ENCODE measurements at regions not wholly inside any gene's neighbourhood (a gene's known extent, or its start where the extent isn't known, plus 50 kb on each side); places are given as distances from the start of the nearest gene placed in this dataset.
A peak's percentile ranks its signal among the peaks of the same experiment; 100 is the strongest.

- no peak overlapping the region for H3K4me3 ChIP-seq
- peak; percentile 43 for DNase-seq (ENCODE audit: low spot score)
- TF ChIP-seq CTCF (IDR thresholded peaks at IDR 0.05), result no peak
- no peak overlapping the region for H3K27ac ChIP-seq
These were observed 72.4 kb upstream of the UNC5A start for GRCh38 chr5:176737746-176738636.

- Histone ChIP-seq H3K4me3 (no peak overlapping the region), H3K27ac (no peak overlapping the region)
- DNase-seq (ENCODE audit: low spot score), result peak; percentile 55
- TF ChIP-seq CTCF (IDR thresholded peaks at IDR 0.05), result no peak
These were observed 71.6 kb upstream of the UNC5A start for GRCh38 chr5:176738637-176739250.

DNA sequence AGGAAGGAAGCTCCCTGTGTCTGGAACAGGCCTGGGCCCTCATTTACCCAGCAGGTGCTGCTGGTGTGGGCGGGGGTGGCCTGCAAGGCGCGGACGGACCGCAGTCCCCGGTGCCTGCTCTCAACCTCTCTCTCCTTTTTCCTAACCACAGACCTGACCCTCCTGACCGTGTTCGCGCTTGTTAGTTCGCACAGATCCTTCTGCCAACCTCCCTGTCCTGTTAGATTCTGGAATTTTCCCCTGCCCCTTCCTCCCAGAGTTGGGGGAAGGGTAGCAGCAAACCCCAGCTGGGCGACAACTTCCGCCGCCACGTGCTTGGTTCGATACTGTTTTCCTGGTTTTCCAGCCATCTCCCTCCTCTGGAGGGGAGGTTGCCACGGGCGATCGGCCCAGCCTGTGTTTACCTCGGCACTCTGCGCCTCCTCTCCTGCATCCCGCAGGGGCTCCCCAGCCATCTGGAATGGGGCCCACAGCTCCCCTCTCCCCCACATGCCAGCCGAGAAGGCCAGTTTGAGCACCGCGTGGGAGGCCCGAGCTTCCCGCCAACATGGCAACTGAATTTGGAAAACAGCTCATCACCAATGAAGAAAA, 70.8 kb upstream of the UNC5A start:
- no peak overlapping the region for H3K27ac ChIP-seq
- no peak overlapping the region for H3K4me3 ChIP-seq
- peak; percentile 53 for DNase-seq (ENCODE audit: low spot score)
- TF ChIP-seq CTCF (IDR thresholded peaks at IDR 0.05), result no peak

DNA sequence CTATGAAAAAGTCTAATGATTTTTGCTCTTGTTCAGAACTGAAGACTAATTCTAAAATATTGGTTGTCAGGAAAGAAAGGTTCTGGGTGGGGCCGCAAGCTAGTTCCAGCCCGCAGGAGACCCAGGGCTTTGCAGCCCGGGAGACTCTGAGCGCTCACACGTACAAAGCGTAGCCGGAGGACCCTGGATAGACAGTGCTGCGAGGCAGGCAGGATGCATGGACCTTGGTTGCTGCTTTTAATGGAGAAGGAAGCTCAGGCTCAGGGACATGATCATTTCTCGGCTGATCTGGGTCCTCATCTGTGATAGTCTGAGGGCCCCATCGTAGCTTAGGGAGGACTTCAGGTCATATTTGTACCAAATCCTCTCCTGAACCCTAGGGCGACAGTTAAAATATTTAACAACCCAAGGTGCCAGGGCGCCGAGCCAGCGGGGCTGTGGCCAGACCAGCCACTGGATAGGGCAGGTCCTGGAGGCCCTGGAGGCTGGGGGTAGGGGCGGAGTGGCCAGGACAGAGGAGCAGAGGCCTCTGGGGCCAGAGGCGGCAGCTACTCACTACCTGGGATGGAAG, 70.1 kb upstream of the UNC5A start:
- Histone ChIP-seq H3K27ac (no peak overlapping the region), H3K4me3 (no peak overlapping the region)
- TF ChIP-seq CTCF (IDR thresholded peaks at IDR 0.05), result no peak
- DNase-seq (ENCODE audit: low spot score), result peak; percentile 55

DNA sequence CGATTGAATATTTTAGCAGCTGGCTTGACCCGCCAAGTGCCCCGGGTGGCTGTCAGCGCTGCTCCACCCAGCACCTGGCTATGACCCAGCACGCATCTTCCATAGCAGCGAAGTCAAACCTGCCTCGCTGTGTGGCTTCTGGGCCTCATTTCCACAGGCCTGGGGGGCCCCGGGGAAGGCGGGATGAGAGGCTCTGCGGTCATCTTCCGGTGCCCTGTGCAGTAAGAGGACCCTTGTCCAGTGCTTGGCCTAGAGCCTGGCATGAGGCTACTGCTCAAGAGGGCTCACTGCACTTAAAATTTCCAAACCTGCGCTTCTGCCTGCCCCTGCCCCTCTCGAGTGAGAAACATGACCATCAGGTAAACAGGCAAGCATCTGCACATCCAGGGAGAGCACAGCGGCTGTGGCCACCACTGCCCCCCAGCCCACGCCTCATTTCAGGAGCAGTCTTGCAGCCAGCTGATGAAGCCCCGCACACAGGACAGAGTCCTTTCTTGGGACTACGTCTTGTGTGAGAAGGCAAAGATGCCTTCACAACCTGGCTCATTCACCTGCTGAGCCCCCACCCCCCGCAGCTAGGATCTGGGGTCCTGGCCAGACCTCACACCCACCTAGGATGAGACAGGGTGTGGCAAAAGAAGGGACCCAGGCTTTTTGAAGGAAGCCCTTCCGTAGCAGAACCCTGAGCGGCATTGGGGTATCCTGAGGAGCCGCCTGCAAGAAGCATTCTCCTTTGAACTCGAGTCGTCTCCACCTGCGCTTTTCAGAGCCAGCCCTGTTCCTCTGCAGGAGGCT, 69.5 kb upstream of the UNC5A start:
- no peak for TF ChIP-seq CTCF (IDR thresholded peaks at IDR 0.05)
- Histone ChIP-seq H3K4me3 (no peak overlapping the region), H3K27ac (no peak overlapping the region)
- DNase-seq (ENCODE audit: low spot score), result peak; percentile 60

- Histone ChIP-seq H3K4me3 (no peak overlapping the region), H3K27ac (no peak overlapping the region)
- TF ChIP-seq CTCF (IDR thresholded peaks at IDR 0.05), result no peak
- peak; percentile 60 for DNase-seq (ENCODE audit: low spot score)
These were observed 68.7 kb upstream of the UNC5A start for GRCh38 chr5:176741561-176742211.

All from coronary artery (tissue), 2 donors.